GM21737 (cell line): ENCODE measurements at regions not wholly inside any gene's neighbourhood (a gene's known extent, or its start where the extent isn't known, plus 50 kb on each side); places are given as distances from the start of the nearest gene placed in this dataset.
"Not testable (repeated sequence)": the region's sequence is repeated elsewhere in the genome, so short reads cannot be mapped to it uniquely, and the experiment has no call there.

Source experiments
- ATAC-seq: cut with Tn5 transposase; IDR thresholded peaks from one replicate; pipeline ENCODE4 v1.9.1; 2021; ENCODE audit warnings: mild to moderate bottlenecking, moderate library complexity; ENCODE audit not compliant: unreplicated experiment

DNA sequence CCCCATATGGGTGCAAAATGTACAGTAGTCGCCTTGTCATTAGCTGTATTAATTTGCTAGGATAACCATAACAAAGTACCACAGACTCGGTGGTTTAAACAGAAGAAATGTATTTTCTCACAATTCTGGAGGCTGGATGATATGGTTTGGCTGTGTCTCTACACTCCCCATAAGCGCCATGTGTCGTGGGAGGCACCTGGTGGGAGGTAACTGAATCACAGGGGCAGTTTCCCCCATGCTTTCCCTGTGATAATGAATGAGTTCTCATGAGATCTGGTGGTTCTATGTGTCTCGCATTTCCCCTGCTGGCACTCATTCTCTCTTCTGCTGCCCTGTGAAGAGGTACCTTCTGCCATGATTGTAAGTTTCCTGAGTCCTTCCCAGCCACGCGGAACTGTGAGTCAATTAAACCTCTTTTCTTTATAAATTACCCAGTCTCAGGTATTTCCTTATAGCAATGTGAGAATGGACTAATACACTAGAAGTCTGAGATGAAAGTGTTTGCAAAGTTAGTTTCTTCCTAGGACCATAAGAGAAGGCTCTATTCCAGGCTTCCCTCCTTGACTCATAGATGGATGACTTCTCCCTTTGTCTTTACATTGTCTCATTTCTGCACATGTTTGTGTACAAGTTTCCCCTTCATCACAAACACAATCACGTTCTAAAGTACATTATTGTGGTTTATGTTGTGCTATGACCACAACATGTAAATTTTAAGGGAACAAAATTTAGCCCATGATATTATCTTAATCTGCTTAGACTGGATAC lies 1442.6 kb downstream of the SUCLG1 start:
- ATAC-seq, result no peak

DNA sequence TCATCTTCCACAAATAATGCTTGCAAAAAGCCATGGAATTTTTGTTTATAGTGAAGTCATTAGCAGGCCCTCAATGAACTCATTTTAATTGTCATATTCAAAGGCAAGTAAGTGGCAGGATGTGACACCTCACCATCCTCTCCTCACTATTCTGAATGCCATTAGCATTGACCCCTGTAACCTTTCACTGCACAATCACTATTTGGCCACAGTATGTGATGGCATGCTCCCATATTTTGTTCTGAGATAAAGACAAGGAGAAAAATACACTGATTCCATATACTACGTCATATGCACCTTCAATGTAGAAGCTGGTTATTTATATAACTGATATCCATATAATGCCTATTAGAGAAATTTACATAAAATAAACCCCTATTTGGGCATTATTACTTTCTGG lies 1443.2 kb downstream of the SUCLG1 start:
- ATAC-seq, result no peak

- ATAC-seq, result no peak
These were observed 1443.9 kb downstream of the SUCLG1 start for GRCh38 chr2:83015035-83015715.

DNA sequence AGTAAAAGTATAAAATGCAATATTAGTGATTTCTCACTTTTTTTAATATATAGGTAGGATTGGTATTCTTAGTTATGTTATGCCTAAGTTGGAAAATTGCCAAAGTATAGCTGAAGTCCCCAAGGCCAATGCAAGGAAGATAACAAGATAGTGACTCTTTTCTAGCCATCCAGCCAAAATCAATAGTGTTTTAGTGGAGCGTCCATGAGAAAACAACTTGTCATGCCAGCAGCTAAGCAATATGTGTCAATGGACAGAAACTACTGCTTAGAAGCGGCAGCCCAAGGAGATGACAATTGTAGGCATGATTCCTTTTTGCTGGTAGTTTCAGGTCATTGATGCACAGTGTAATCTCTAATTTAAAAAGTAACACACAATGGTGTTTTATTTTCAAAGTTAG lies 1444.6 kb downstream of the SUCLG1 start:
- no peak for ATAC-seq

DNA sequence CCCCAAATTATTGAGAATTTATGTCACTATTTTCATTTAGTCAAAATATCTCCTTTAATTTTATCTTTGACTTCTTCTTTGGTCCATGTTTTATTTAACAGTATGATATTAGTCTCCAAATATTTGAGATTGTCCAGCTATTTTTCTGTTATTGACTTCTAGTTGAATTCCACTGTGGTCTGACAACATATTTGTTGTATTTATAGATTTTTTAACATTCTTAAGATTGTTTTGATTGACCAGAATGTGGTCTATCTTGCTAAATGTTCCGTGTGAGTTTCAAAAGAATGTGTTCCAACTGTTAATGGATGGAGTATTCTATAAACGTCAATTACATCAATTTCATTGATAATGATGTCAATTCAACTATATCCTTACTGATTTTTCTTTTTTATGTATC lies 1452.1 kb downstream of the SUCLG1 start:
- ATAC-seq, result no peak

DNA sequence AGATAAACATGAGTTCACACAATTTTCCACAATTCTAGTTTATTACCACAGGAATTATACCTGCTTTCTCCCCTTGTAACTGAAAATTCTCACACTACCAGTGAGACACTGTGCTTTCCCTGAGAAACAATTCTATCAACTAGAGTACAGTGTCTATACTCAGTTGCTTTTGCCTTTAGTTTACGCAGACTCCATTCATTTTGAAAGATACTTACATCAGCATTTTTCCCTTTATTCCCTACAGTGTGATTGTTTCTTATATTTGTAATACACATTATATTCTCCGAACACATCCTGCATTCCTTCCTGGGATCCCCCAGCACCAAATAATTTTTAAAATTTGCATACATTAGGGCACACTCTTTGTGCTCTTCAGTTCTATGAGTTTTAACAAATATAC lies 1455.5 kb downstream of the SUCLG1 start:
- ATAC-seq, result no peak

- no peak for ATAC-seq
These were observed 1456.4 kb downstream of the SUCLG1 start for GRCh38 chr2:83002706-83003105.

GRCh38 chr2:82998781-82999180 lies 1460.3 kb downstream of the SUCLG1 start:
- no peak for ATAC-seq

DNA sequence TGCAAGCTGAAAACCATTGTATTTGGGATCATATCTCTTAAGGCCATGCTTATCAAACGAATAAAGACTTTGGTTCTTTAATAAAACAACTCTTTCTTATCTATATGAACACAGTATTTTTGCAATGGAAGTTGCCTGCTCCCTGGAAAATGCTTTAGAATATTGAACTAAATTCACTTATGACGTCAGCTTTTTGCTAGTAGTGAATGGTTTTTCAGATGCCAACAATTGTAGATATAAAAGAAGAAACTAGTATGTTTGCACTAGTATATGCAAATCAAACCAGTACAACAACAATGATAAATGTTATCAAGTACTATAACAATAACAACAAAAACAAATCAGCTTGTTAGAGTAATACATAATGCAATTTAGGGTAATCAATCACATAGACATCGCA lies 1462.9 kb downstream of the SUCLG1 start:
- ATAC-seq, result no peak

- ATAC-seq, result no peak
These were observed 1464.9 kb downstream of the SUCLG1 start for GRCh38 chr2:82994151-82994550.

DNA sequence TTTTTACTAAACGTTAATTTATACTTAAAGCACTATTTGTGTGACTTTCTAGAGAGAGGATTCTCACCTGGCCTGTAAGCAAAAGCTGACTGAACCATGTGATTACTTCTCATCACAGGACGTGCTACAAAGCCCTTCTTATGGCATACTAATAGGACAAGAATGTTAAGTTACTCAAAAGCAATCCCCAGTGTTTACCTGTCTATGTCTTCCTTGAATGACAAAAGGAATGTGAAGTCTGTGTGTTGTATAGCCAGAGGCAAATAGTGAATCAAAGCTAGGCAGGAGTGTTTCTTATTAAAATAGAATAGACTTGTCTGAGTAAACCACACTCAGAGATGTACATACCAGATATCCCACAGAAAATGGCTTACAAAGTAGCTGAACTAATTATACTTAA lies 1465.5 kb downstream of the SUCLG1 start:
- no peak for ATAC-seq

- no peak for ATAC-seq
These were observed 1466.1 kb downstream of the SUCLG1 start for GRCh38 chr2:82992968-82993367.

DNA sequence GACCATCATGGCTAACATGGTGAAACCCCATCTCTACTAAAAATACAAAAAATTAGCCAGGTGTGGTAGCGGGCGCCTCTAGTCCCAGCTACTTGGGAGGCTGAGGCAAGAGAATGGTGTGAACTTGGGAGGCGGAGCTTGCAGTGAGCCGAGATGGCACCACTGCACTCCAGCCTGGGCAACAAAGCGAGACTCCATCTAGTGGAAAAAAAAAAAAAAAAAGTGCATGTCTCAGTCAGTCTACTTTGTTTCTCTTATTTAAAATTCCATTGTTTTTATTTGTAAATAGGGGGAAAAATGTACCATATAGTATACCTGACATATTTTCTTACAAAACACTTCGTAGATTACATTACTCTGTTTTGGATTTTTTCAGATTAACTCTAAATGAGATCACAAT lies 1471.4 kb downstream of the SUCLG1 start:
- not testable (repeated sequence) for ATAC-seq

- no peak for ATAC-seq
These were observed 1472.2 kb downstream of the SUCLG1 start for GRCh38 chr2:82986899-82987298.

GRCh38 chr2:82985572-82986197 lies 1473.4 kb downstream of the SUCLG1 start:
- no peak for ATAC-seq

- no peak for ATAC-seq
These were observed 1490.7 kb downstream of the SUCLG1 start for GRCh38 chr2:82968358-82968757.

DNA sequence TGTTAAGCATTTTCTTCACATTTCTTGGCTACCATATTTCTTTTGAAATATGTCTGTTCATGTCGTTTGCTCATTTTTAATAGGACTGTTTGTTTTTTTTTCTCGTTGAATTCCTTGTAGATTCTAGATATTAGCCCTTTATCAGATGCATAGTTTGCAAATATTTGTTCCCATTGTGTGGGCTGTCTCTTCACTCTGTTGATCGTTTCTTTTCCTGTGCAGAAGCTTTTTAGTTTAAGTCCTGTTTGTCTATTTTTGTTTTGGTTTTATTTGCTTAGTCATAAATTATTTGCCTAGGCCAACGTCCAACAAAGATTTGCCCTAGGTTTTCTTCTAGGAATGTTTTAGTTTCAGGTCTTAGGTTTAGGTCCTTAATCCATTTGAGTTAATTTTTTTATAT lies 1494.7 kb downstream of the SUCLG1 start:
- no peak for ATAC-seq

DNA sequence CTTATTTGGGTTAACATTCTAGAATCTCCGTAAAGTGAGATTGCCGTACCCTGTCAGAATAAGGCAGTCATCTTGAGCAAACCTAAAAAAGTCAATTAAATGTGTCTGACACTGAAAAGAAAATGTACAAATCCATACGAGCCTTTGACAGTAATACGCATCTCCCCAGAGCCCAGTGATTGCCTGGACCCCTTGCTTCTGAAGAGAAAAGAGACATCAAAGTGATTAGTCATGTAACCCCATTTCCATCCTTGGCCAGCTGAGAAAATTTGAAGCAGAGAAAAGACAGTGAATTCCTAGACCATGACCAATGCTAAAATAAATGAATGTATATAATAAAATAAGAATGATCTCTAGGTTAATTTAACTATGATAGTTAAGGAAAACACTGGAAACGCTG lies 1499.4 kb downstream of the SUCLG1 start:
- no peak for ATAC-seq

DNA sequence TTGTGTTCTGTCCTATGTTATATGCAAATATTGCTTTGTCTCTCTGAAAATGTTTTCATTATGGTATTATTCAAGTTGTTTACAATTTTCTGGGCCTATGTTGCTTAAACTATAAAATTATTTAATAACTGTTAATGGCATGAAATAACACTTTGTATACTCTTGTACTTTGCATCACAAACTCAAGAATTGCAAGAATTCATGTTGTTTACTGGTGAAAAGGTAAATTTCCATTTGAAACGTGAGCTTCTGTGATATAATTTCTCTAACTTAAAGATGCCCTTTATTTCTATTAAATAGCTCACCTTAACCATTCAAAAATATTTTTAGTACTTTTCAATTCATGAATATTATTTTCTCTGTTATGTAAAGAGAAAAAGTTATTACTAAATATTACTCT lies 1504.2 kb downstream of the SUCLG1 start:
- no peak for ATAC-seq

- no peak for ATAC-seq
These were observed 1519.9 kb downstream of the SUCLG1 start for GRCh38 chr2:82939211-82939610.

GRCh38 chr2:82938321-82938845 lies 1520.7 kb downstream of the SUCLG1 start:
- ATAC-seq, result not testable (repeated sequence)

GRCh38 chr2:82913566-82913965 lies 1545.5 kb downstream of the SUCLG1 start:
- ATAC-seq, result no peak
